GM21786 (cell line): ENCODE measurements at regions not wholly inside any gene's neighbourhood (a gene's known extent, or its start where the extent isn't known, plus 50 kb on each side); places are given as distances from the start of the nearest gene placed in this dataset.
"Not testable (repeated sequence)": the region's sequence is repeated elsewhere in the genome, so short reads cannot be mapped to it uniquely, and the experiment has no call there.

Experiments used
- ATAC-seq: cut with Tn5 transposase; IDR thresholded peaks from one replicate; pipeline ENCODE4 v1.9.1; 2021; ENCODE audit not compliant: unreplicated experiment

DNA sequence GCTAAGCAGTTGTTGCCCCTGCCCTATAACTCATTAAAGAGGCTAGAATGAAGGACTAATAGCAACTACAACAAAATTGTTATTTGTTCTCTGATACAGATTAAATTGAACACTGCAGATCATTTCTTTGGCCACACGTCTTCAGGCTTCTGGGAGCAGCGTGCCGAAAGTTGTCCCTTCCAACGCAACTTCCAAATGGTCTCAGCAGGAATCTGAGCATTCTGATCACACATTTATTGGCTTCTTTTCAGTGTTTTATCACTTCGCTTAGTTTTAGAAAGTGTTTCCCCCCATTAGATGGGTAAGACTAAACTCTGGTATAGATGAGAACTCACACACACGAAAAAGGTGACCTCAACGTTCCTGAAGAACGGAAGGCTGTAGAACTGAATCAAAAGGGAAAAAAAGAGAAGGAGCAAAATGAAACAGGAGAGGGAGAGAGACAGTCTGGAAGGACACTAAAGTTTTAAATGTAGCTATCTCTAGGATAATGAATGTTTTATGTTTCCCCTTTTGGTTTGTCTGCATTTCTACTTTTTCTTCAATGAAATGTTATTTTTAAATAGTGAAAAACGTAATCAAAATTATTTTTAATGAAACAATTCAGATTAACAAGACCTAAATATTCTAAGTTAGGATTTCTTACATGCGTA, 336.5 kb downstream of the RRAGC start:
- ATAC-seq = no peak

DNA sequence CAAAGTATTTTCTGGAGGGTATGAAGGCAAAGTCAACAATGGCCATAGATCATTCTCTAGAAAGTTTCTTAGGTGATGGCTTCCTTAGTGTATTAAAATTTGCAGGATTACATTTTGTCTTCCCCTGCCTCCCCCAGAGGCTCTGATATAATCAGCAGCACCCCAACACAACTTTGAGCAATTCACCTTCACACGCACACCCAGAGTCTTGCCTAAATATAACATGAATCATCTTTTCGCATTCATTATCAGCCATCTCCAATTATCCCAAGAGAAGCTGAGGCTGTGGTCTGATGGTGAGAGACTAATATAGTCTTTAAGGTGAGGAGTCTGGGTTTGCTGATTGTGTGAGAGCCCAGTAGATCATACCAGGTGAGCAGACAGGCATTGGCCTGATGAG, 343.0 kb downstream of the RRAGC start:
- no peak for ATAC-seq

DNA sequence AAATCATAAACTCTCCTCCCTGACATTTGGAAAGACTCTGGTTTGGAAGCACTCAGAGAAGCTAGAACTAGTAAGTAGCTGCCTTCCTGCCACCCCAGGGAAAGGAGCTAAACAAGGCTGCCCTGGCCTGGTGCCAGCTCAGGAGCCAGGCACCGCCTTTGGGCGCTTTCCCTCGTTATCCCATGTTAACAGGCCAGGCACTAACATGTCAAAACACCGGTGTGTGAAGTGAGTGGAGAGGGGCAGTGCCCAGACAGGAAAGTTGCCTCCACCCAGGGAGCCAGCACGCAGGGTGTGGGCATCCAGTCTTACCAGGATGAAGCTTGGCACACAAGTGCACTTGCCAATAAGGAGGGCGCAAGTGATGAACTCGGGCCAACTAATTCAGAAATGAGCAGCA, 346.8 kb downstream of the RRAGC start:
- no peak for ATAC-seq

DNA sequence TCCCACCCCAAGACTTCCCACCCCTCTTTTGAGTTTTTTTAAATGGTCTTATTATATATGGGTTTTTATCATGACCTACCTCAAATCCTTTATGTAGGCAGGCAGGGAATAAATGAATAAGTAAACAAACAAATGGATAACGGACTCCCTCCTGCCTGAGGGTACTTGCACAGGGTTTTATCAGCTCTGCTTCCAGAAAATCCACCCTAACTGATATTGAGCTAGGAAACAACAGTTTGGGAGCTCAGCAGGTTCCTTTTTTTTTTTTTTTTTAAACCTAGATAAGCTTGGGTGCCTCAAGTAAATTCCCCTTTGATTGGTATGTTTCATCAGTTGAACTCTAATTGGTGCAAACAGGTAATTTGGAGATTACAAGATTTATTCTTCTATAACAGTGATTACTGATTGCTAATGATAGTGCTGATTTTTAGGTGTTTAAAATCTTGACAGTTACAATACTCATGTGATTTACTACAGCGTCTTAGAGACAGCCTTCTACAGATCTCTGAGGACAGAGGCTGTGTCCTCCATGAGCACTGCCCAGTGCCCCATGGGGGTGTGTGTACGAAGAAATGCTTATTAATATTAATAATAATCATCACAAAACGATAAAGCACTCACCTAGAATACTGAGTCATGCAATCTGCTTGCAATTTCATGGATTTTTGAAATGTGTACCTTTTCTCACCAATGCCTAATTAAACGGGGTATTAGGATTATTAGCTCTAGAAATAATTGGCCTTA, 347.4 kb downstream of the RRAGC start:
- ATAC-seq = no peak

DNA sequence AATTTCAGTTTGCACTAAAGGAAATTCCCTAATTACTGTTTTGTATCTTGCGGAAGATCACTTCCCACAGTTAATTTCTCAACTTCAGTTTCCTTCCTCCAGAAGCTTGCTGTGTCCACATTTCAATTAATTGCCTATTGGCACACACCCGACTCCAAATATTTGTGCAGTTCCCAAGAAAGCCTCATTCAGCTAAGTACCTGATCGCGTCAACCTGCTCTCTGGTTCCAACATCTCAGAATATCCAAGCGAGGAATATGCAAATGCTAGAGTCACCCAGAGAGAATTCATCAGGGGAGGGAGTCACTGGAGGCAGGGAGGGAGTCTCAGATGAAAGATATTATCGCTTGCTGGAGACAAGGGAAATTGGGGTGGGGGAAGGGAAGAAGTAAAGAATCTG, 351.3 kb downstream of the RRAGC start:
- no peak for ATAC-seq

DNA sequence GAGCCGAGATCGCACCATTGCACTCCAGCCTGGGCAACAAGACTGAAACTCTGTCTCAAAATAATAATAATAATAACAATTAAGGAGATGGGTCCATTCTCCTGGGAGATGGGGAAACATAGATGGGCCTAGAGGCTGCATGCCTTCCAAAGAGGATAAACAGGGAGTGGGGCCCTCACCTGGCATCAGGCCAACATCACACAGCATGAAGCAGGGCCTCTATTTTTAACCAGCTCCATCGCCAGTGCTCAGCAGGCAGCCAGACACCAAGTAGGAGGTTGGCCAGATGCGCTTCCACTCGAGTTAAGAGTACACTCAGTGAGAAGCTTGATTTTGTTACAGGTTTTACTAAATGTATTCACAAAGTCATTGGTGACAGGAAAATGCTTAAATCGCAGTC, 352.0 kb downstream of the RRAGC start:
- no peak for ATAC-seq

DNA sequence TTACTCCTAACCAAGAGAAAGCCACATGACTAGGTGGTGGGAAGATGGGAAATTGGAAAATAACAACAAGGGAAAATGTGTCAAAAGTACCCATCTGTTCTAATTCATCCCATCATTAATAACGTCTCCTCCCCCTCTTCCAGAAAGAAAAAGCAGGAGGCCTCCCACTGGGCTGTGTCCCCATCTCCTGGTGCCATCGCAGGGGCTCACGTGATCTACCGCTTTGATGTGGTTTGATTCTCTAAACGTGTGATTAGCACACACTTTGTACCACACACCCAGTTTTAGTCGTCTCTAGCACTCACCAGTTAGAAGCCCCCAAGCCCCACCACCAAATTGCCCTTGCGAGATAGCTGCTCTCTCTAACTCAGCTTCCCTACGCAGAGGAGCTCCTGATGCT, 353.6 kb downstream of the RRAGC start:
- no peak for ATAC-seq

DNA sequence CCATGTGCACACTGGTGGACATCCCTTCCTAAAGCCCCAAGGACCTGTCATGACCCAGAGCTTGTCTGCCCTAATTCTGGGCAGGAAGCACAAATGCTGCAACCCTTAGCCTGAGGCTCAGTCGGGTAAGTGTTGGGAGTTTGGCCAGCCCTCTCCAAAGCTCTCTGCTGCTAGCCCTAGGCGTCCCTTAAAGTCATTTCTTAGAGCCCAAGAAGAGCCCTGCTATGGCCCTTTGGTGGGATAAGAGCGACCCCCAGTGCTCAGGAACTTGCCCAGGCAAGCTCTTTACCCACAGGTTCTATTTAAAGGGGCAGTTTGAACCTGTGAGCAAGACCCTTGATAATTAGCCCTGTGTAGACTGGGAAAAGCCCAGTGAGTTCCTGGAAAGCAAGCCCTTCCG, 356.8 kb downstream of the RRAGC start:
- ATAC-seq = no peak

DNA sequence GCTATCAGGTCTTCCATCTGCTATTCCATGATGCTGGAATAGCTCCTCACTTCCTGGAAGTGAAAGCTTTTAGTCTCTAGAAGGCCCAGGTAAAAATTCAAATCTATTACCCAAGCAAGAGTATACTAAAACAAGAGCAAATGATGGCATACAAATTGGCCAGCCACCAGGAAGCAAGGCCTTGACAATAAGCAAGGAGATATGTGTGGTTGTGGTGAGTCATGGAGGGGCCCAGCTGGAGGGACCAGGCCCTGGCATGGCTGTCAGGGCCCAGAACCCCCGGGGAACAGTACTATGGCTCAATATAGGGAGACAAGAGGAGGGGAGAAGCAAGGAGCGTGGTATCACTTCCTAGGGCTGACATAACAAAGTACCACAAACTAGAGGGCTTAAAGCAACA, 358.7 kb downstream of the RRAGC start:
- ATAC-seq = no peak

DNA sequence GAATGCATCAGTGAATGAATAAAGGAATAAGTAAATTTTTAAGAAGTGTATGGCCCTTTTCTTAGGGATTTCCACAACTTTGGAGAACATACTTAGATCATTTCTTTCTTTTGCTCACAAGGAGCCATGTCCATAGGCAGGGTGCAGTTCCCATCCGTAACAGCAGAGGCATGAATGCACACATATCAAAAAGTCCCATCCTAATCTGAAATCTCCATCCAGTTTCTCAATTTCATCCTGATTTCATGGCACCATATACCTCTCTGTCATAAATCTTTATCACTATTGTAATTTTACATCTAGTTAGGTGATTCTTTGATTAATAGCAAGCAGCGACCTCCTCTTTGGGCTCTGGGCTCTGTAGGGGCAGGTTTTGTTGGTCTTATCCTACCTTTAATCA, 359.2 kb downstream of the RRAGC start:
- no peak for ATAC-seq

DNA sequence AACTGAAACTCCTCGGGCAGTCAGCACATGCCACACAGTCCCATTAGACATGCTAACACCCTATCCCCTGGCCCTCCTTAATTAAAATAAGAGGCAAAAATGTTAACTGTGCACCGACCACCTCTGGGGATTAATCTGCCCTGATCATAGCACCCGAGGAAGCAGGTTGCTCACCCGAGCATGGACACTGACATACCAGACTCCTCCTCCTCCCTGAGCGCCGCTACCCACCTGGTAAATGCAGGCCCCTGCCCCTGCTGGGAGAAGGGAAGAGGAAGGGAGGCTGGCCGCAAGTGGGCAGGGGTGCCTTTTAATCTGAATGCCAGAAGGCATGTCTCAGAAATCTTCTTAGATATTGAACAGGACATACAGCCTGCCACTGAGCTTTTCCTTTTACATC, 360.9 kb downstream of the RRAGC start:
- no peak for ATAC-seq

DNA sequence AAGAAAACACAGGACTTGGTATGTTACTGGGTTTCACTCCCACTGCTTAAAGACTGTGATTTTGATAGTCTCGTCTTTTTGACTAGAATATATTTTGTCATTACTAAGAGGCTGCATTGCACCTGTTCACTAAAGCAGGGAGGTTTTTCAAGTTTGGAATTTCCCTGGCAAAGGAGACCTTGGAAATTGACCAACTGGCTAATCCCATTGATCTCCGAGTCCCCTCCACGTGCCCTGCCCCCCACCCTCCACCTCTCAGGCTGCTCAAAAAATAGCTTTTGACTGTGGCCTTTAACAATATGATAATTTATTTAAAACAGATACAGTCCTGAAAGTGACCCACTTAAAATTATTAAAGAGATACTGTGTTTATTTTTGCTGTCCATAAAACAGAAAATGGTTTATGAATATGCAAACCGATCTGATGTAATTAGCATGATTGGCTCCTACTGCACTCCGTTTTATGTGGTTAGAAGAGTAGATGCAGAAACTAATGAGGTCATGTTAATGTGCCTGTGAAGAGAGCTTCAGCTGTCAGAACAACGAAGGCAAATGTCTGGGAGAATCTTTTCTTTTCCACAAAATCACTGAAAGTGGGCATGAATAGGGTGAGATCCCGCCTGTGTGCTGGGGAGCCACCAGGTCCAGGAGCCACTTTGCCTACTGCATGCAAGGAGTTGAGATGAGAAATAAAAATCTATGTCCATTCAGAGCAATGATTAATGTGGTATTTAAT, 361.5 kb downstream of the RRAGC start:
- no peak for ATAC-seq

DNA sequence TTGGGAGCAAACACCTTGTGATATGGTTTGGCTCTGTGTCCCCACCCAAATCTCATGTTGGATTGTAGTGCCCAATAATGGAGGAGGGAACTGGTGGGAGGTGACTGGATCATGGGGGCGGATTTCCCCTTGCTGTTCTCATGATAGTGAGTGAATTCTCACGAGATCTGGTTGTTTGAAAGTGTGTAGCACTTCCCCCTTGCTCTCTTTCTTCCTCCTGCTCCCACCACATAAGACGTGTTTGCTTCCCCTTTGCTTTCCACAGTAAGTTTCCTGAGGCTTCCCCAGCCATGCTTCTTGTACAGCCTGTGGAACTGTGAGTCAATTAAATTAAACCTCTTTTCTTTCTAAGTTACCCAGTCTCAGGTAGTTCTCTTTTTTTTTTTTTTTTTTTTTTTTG, 366.3 kb downstream of the RRAGC start:
- not testable (repeated sequence) for ATAC-seq

DNA sequence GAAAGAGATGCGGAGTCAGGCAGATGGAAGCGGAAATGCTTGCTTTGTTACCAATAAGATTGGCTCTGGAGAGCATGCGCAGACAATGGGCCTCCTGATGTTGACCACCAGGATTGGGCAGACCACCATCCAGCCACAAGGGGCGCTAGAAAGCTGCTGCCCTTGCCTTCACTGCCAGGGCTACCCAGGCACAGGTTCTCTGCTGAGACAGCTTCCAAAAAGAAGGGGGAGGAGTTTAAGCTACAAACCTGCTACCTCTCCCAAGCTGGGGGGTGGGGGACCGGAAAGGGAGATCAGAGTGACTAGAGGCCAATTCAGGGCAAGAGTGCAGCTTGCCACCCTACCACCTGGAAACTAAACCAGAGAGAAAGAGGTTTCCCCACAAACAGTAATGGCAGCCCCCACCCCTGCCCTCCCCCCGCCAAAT, 369.7 kb downstream of the RRAGC start:
- no peak for ATAC-seq

DNA sequence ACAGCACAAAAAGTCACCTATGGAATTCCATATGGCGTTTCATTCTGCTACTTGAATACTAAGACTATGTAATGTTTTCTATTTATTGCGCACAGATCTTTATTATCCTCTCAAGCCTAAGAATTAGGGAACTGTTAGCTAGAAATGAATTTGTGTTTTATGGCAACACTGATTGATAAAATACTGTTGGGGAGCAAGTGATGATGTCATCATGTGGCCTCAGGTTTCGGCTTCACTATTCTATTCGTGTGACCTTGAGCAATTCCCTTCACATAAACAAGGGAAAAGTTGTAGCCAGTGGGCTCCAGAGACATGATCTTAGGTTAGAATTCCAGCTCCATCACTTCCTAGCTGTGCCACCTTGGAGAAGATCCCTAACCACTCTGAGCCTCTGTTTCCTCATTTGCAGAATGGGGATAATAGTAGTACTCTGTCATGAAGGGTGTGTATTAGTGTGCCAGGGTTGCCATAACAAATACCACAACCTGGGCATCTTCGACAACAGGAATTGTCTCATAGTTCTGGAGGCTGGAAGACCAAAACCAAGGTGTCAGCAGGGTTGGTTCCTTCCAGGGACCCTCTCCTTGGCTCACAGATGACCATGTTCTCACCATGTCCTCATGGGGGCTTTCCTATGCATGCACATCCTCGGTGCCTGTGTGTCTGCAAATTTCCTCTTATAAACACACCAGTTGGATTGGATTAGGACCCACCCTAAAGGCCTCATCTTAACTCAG, 371.2 kb downstream of the RRAGC start:
- no peak for ATAC-seq

DNA sequence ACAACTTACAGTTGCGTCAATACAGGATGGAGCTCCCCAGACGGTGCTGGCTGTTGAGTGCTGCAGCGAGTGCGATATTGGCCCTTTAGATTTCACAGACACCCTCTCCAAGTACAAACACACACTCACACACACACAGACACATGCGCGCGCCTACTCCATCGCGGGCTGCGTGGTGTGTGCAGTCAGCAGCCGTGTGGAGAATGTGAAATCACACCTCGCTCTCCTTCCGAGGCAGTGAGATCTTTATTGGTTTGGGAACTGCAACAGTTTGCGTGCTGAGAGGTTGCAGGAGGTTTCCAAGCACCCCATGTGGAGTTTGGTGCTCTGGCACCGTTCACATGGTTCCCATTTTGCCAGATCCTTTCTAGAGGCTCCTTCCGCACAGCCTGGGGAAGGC, 372.2 kb downstream of the RRAGC start:
- no peak for ATAC-seq

DNA sequence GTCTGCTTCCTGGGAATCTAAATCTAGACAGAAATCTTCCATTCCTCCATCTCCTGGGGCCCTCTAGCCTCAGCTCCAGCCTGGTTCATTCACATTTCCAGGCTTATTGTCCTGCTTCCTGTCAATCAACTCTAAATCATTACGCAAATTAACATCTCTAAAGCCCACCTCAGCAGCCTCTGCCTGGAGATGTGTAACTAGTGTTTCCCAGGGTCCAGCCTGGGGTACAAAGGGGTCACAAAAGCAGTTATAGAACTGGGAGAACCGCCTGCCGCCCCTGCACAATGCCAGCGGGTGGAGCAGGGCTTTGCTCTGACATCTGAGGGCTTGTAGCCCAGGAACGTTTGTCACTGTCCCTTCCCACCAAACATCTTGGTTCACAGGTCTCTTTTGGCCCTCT, 373.5 kb downstream of the RRAGC start:
- ATAC-seq = no peak

DNA sequence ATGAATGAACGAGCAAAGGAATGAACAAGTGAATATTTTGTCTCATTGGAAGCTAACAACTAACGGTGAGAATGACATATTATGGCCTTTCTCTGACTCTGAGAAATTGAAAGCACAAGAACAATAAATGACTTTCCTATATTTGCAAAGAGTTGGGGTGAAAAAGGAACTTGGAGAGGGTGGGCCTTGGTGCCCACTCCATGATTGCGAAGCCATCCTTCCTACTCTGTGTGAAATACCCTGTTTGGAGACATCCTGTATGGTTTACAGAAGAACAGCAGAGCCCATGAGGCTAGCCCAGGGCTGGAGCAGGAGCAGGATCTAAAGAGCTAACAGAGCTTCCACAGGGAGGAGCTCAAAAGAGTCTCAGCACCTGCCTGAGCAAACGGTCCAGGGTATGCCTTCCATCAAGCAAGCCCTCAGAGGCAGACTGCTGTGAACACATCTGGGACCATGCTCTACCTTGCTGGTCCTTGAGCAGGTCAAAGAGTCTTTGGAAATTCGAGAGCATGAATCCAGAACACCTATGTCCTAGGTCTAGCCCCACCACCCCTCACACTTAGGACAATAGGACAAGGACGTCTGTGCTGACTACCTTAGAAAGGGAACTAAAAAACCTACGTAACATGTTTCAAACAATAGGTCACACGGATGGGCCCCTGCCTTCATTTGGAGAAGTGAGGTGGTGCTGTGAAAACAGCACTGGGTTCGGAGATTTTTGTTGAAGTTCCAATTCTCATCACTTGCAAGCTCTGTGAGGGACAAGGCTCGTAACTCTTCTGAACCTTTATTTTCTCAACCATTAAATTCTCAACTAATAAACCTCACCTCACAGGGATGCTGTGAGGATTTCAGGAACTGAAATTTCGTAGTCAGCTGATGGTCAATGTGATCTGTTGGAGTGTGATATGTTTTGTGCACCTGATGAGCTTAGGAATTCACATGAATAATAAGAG, 377.4 kb downstream of the RRAGC start:
- no peak for ATAC-seq

DNA sequence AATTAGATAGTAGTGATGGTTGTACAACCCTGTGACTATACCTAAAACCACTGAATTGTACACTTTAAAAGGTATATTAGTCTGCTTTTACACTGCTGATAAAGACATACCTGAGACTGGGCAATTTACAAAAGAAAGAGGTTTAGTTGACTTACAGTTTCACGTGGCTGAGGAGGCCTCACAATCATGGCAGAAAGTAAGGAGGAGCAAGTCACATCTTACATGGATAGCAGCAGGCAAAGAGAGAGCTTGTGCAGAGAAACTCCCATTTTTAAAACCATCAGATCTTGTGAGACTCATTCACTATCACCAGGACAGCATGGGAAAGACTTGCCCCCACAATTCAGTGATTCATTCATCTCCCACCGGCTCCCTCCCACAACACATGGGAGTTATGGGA, 379.9 kb downstream of the RRAGC start:
- not testable (repeated sequence) for ATAC-seq

DNA sequence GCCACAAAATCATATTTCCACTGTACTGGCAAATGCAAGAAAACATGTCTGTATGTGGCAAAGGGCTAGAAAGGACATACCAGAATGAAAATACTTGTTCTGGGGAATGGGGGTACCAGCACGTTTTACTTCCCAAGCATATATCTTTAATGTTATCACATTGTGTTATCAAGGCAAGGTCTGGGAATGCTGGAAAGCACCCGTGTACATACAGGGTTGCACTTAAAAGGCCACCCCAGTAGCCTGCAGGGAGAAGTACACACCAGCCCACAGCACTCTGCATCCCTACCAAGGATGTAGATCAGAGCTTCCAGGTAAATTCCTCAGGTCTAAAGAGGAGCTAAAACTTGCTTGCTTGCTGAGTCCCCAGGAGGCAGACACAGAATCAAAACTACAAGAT, 381.8 kb downstream of the RRAGC start:
- no peak for ATAC-seq

DNA sequence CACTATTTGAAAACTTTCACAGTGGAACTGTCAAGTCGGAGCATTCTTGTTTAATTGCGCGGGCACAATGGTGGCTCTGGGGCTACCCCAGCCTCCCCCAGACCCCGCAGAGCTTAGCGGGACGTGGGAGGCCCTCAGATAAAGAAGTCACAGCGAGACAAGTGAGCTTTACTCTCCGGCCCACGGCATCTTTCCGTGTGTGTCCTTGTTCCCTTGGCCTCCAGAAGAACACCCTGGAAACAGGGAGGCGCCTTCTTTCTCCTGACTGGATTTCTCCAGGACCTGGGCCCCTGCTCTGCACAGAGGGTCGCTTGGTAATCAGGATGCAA, 382.8 kb downstream of the RRAGC start:
- ATAC-seq = no peak
